AG04449 (cell line): ENCODE measurements at regions not wholly inside any gene's neighbourhood (a gene's known extent, or its start where the extent isn't known, plus 50 kb on each side); places are given as distances from the start of the nearest gene placed in this dataset.

ENCODE experiments used
- CTCF ChIA-PET: fragments of 350-600 bp; formaldehyde crosslinking; extraction: SDS; loops from one replicate; lab custom pipeline; 2021; ENCODE audit warnings: antibody characterized with exemption; lab: Yijun Ruan, JAX
- POLR2A ChIA-PET: fragments of 400-600, 350-600 bp; formaldehyde crosslinking; extraction: SDS; loops from one replicate; lab custom pipeline; 2020; ENCODE audit warnings: antibody characterized with exemption, inconsistent platforms; lab: Yijun Ruan, JAX
- DNase-seq: peaks from one replicate; pipeline ENCODE4 v3.0.0-alpha.2; 2010; ENCODE audit warnings: low read depth, low spot score
- H3K4me3 ChIP-seq: 2 replicates; pipeline ENCODE4 v1.5.1; 2011; ENCODE audit warnings: low read depth, mild to moderate bottlenecking, control low read depth, low read length
- TF ChIP-seq, protein P1 (sequence below): IDR thresholded peaks from one replicate; pipeline ENCODE4 v1.5.1; 2011; ENCODE audit warnings: mild to moderate bottlenecking, moderate library complexity, low read length, control low read depth, inconsistent platforms; ENCODE audit not compliant: insufficient read depth; ENCODE audit errors: missing control alignments

DNA sequence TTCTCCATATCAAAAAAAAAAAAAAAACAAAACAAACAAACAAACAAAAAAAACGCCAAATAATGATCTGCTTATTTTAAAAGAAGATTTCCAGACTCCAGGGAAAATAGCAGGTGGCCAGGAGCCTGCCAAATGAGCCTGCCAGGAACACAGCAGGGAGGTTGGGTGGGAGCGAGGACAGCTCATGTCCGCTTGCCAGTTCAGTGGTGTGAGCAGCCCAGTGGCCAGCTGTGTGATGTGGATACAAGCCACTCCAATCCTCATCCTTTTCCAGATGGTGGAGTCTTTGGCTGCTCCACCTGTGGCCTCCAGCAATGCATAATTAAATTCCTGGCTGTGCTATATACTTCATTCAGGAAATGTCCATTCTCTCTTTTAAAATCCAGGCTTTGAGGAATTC lies 1025.1 kb upstream of the C9orf72 start:
- TF ChIP-seq, protein P1, sequence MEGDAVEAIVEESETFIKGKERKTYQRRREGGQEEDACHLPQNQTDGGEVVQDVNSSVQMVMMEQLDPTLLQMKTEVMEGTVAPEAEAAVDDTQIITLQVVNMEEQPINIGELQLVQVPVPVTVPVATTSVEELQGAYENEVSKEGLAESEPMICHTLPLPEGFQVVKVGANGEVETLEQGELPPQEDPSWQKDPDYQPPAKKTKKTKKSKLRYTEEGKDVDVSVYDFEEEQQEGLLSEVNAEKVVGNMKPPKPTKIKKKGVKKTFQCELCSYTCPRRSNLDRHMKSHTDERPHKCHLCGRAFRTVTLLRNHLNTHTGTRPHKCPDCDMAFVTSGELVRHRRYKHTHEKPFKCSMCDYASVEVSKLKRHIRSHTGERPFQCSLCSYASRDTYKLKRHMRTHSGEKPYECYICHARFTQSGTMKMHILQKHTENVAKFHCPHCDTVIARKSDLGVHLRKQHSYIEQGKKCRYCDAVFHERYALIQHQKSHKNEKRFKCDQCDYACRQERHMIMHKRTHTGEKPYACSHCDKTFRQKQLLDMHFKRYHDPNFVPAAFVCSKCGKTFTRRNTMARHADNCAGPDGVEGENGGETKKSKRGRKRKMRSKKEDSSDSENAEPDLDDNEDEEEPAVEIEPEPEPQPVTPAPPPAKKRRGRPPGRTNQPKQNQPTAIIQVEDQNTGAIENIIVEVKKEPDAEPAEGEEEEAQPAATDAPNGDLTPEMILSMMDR: no peak
- ChIA-PET CTCF (no interaction called here), POLR2A (no interaction called here)
- H3K4me3 ChIP-seq: no peak overlapping the region
- DNase-seq: no peak

DNA sequence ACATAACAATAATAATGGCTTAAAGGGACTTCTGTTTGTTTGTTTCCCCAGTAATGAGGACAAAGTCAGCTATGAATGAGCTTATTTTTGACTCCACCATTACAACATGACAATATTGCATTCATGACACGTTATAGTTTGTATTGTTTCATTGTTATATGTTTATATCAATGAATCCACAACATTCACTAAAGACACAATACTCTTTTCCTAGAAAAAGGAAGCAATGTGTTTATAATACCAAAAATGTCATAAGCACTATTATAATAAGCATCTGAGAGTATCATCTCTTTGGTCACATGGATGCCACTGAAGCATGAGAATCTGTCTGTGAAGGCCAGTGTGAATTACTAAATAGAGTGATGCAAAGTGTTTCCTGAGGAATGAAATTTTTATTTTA lies 1026.9 kb upstream of the C9orf72 start:
- H3K4me3 ChIP-seq: no peak overlapping the region
- POLR2A ChIA-PET: no interaction called here
- DNase-seq: no peak
- TF ChIP-seq, protein P1: no peak
- CTCF ChIA-PET: no interaction called here

DNA sequence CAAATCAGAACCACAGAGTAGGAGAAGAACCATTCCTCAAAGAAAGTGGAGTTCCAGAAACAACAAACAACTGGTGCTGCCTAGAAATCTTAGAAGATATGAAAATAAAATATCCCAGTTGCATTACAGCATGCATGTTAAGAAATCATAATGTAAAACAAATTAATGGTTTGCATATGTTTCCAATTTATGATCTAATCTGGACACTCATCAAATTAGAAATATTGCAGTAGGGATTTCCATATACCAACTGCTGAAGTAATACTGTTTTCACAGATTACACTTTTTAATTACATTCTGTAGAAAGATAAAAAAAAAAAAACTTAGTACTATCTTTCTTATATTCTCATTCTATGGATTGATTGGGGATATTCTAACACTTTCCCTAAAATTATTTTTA lies 1034.6 kb upstream of the C9orf72 start:
- CTCF ChIA-PET: no interaction called here
- no peak overlapping the region for H3K4me3 ChIP-seq
- POLR2A ChIA-PET: no interaction called here
- no peak for DNase-seq
- TF ChIP-seq, protein P1: no peak

DNA sequence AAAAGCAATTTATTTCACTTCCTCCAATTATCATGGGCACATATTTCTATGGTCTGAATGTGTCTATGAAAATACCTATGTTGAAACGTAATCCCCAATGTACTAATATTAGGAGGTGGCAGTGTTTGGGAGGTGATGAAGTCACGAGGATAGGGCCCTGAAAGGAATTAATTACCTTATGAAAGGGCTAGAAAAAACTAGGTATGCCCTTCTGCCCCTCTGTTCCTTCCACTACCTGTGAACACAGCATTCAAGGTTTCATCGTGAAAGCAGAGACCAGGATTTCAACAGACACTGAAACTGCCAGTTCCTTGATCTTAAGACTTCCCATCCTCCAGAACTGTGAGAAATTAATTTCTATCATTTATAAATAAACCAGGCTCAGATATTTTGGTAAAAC lies 1037.1 kb upstream of the C9orf72 start:
- ChIA-PET CTCF (no interaction called here), POLR2A (no interaction called here)
- no peak for DNase-seq
- TF ChIP-seq, protein P1: no peak
- H3K4me3 ChIP-seq: no peak overlapping the region

DNA sequence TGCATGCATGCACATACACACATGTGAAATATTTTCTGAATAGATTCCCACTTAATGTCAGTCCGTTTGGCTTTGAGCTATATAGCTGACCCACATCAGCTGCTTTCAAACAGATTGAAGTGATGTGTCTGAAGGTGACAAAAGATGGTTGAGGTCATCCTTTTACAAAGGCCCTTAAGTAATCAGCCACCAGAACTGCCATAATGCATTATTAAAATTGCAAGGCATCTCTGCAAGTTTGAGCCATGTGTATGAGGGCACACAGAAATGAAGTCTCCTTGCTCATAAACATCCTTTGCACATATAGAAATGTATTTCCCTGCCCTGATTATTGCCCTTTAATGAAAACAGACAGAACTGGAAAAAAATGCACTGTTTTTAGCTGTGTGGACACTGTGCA lies 1043.0 kb upstream of the C9orf72 start:
- TF ChIP-seq, protein P1: no peak
- ChIA-PET POLR2A (no interaction called here), CTCF (no interaction called here)
- H3K4me3 ChIP-seq: no peak overlapping the region
- DNase-seq: no peak

DNA sequence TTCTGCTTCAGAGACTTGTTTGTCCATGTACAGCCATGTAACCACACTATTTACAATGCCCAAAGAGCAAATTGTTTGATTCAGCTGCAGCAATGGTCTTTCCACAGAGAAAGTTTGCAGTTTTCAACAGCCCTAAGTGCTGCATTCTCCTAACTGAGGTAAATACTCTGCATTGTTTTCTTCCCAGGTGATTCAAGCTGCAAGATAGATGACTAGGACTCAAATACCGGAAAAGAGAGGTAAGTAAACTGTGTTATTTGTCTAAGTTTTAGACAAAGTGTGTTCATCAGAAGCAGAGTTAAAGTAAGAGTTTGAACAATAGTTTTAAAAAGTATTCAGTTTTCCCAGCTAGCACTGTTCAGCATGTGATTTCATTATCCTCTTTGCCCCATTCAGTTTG lies 1046.7 kb upstream of the C9orf72 start:
- TF ChIP-seq, protein P1: no peak
- H3K4me3 ChIP-seq: no peak overlapping the region
- CTCF ChIA-PET: no interaction called here
- no peak for DNase-seq
- POLR2A ChIA-PET: no interaction called here
